GM06990 (cell line): ENCODE measurements at regions not wholly inside any gene's neighbourhood (a gene's known extent, or its start where the extent isn't known, plus 50 kb on each side); places are given as distances from the start of the nearest gene placed in this dataset.

Source experiments
- DNase-seq: peaks from one replicate; pipeline ENCODE4 v3.0.0-alpha.2; 2011; ENCODE audit not compliant: insufficient read length; ENCODE audit errors: extremely low read depth
- H3K27me3 ChIP-seq: replicated peaks from 2 replicates; pipeline ENCODE4 v1.6.0; 2011; ENCODE audit warnings: low read length; ENCODE audit not compliant: control insufficient read depth, insufficient read depth
- H3K36me3 ChIP-seq: 2 replicates; pipeline ENCODE4 v1.5.1; 2011; ENCODE audit warnings: low read length; ENCODE audit not compliant: control insufficient read depth, insufficient read depth
- H3K4me3 ChIP-seq: replicated peaks from 2 replicates; pipeline ENCODE4 v1.5.1; 2011; ENCODE audit warnings: low read depth, mild to moderate bottlenecking, control low read depth, low read length
- CTCF ChIP-seq: IDR thresholded peaks from 2 replicates; pipeline ENCODE4 v1.5.1; 2011; ENCODE audit warnings: low read length, control low read depth, mild to moderate bottlenecking, inconsistent platforms; ENCODE audit not compliant: insufficient read depth, poor library complexity, severe bottlenecking

GRCh38 chr18:11274144-11274794 is 124.9 kb upstream of the PIEZO2 start:
- Histone ChIP-seq H3K4me3 (no peak overlapping the region), H3K36me3 (no peaks in the 10 kb centered on the region), H3K27me3 (no peaks in the 10 kb centered on the region; the same call in 1 of the 2 replicates)
- TF ChIP-seq CTCF, result no peak
- no peak for DNase-seq

- no peak for DNase-seq
- no peaks in the 10 kb centered on the region for H3K36me3 ChIP-seq
- TF ChIP-seq CTCF, result no peak
- no peaks in the 10 kb centered on the region; the same call in 1 of the 2 replicates for H3K27me3 ChIP-seq
- H3K4me3 ChIP-seq, result no peak overlapping the region
Observed at GRCh38 chr18:11272516-11272915, 123.1 kb upstream of the PIEZO2 start.

GRCh38 chr18:11271954-11272353 is 122.6 kb upstream of the PIEZO2 start:
- no peak for DNase-seq
- Histone ChIP-seq H3K27me3 (no peaks in the 10 kb centered on the region; the same call in 1 of the 2 replicates), H3K36me3 (no peaks in the 10 kb centered on the region), H3K4me3 (no peak overlapping the region)
- no peak for TF ChIP-seq CTCF

- DNase-seq, result no peak
- Histone ChIP-seq H3K4me3 (no peak overlapping the region), H3K36me3 (no peaks in the 10 kb centered on the region), H3K27me3 (no peaks in the 10 kb centered on the region)
- no peak for TF ChIP-seq CTCF
Observed at GRCh38 chr18:11269257-11269656, 119.9 kb upstream of the PIEZO2 start.

GRCh38 chr18:11268741-11269233 is 119.4 kb upstream of the PIEZO2 start:
- no peak for TF ChIP-seq CTCF
- no peak for DNase-seq
- Histone ChIP-seq H3K36me3 (no peaks in the 10 kb centered on the region), H3K4me3 (no peak overlapping the region), H3K27me3 (no peaks in the 10 kb centered on the region)
